ENCODE measurements at regions not wholly inside any gene's neighbourhood (a gene's known extent, or its start where the extent isn't known, plus 50 kb on each side); places are given as distances from the start of the nearest gene placed in this dataset.

DNA sequence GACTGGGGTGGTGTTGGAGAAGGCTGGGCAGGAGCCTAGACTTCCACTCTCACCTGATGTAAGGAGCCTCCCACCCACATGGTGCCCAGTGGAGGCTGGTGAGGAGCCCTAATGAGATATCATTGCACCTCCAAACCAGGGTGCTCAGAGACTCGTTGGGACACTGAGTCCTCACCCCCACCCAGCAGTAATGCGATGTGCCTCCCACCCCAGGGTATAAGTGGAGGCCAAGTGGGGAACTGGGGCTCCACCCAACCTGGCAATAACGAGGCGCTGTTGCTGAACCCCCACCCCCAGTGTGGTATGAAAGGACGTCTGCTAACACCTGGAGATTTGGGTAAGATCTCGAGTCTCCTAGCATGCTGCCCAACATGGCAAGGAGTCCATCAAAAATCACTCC lies 510.2 kb downstream of the PREX1 start:
- ATAC-seq: no peak
- no peak for TF ChIP-seq ZNF70 (CRISPR knock-in tag; IDR thresholded peaks at IDR 0.05)
- TF ChIP-seq ZC3H10 (CRISPR knock-in tag; IDR thresholded peaks at IDR 0.05): no peak
- TF ChIP-seq ARNTL (CRISPR knock-in tag; IDR thresholded peaks at IDR 0.05; ENCODE audit: borderline replicate concordance, low read depth): no peak
- no peak for TF ChIP-seq TSHZ2 (CRISPR knock-in tag; IDR thresholded peaks at IDR 0.05)

DNA sequence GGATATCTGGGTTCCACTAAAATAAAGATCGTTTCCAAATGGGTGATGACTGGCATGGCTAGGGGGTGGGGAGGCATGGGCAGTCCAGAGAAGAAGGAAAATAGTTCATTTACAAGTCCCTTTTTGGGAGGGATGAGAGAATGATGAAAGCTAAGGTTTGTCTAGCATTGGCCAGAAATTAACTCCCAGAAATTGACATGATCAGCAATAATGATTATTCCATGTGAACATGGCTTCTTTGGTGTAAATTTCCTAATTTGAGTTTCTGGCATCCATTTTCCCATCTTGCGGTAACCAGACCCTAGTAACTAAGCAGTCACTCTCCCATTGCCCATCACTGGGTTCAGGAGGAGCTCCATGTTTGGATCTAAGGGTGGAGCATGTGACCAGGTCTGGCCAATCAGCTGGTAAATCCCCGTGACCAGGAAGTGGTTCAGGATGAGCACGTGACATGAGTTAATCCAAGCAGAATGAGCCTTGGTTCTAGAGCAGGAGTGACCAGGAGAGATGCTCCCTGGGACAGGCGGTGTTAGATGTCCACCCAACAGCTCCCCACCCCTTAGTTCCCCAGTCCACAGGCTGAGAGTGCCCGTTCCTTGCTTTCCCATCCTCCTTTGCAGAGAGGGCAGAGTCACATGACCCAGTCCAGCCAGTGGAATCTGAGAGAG lies 512.7 kb downstream of the PREX1 start:
- no peak for ATAC-seq
- TF ChIP-seq CSDC2 (CRISPR knock-in tag; IDR thresholded peaks at IDR 0.05) (no peak), OSR1 (CRISPR knock-in tag; IDR thresholded peaks at IDR 0.05) (no peak), POU6F1 (CRISPR knock-in tag; IDR thresholded peaks at IDR 0.05; ENCODE audit: borderline replicate concordance, low read depth) (no peak), ZFP30 (CRISPR knock-in tag; IDR thresholded peaks at IDR 0.05) (no peak), ISL1 (CRISPR knock-in tag; IDR thresholded peaks at IDR 0.05) (no peak), ZFP3 (CRISPR knock-in tag; IDR thresholded peaks at IDR 0.05) (no peak), ZC3H10 (CRISPR knock-in tag; IDR thresholded peaks at IDR 0.05) (no peak), TOX (CRISPR knock-in tag; IDR thresholded peaks at IDR 0.05; ENCODE audit: borderline replicate concordance) (no peak), ESRRG (CRISPR knock-in tag; IDR thresholded peaks at IDR 0.05) (no peak), ZNF8 (CRISPR knock-in tag; IDR thresholded peaks at IDR 0.05) (no peak), RARB (CRISPR knock-in tag; IDR thresholded peaks at IDR 0.05) (no peak), ZNF565 (CRISPR knock-in tag; conservative IDR thresholded peaks at IDR 0.05; ENCODE audit: low read depth) (no peak), GLIS3 (CRISPR knock-in tag; IDR thresholded peaks at IDR 0.05) (no peak), TCF4 (CRISPR knock-in tag; IDR thresholded peaks at IDR 0.05; ENCODE audit: borderline replicate concordance) (no peak), BACH2 (CRISPR knock-in tag; IDR thresholded peaks at IDR 0.05; ENCODE audit: borderline replicate concordance) (no peak)
- TF ChIP-seq, protein P1, sequence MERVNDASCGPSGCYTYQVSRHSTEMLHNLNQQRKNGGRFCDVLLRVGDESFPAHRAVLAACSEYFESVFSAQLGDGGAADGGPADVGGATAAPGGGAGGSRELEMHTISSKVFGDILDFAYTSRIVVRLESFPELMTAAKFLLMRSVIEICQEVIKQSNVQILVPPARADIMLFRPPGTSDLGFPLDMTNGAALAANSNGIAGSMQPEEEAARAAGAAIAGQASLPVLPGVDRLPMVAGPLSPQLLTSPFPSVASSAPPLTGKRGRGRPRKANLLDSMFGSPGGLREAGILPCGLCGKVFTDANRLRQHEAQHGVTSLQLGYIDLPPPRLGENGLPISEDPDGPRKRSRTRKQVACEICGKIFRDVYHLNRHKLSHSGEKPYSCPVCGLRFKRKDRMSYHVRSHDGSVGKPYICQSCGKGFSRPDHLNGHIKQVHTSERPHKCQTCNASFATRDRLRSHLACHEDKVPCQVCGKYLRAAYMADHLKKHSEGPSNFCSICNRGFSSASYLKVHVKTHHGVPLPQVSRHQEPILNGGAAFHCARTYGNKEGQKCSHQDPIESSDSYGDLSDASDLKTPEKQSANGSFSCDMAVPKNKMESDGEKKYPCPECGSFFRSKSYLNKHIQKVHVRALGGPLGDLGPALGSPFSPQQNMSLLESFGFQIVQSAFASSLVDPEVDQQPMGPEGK (CRISPR knock-in tag; IDR thresholded peaks at IDR 0.05; ENCODE audit: borderline replicate concordance): no peak
- TF ChIP-seq, protein P2, sequence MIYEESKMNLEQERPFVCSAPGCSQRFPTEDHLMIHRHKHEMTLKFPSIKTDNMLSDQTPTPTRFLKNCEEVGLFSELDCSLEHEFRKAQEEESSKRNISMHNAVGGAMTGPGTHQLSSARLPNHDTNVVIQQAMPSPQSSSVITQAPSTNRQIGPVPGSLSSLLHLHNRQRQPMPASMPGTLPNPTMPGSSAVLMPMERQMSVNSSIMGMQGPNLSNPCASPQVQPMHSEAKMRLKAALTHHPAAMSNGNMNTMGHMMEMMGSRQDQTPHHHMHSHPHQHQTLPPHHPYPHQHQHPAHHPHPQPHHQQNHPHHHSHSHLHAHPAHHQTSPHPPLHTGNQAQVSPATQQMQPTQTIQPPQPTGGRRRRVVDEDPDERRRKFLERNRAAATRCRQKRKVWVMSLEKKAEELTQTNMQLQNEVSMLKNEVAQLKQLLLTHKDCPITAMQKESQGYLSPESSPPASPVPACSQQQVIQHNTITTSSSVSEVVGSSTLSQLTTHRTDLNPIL (CRISPR knock-in tag; IDR thresholded peaks at IDR 0.05; ENCODE audit: low read depth): no peak

- TF ChIP-seq ZNF8 (CRISPR knock-in tag; IDR thresholded peaks at IDR 0.05): no peak
- no peak for TF ChIP-seq BACH2 (CRISPR knock-in tag; IDR thresholded peaks at IDR 0.05; ENCODE audit: borderline replicate concordance)
- TF ChIP-seq ISL1 (CRISPR knock-in tag; IDR thresholded peaks at IDR 0.05): no peak
- no peak for TF ChIP-seq OSR1 (CRISPR knock-in tag; IDR thresholded peaks at IDR 0.05)
- TF ChIP-seq, protein P3, sequence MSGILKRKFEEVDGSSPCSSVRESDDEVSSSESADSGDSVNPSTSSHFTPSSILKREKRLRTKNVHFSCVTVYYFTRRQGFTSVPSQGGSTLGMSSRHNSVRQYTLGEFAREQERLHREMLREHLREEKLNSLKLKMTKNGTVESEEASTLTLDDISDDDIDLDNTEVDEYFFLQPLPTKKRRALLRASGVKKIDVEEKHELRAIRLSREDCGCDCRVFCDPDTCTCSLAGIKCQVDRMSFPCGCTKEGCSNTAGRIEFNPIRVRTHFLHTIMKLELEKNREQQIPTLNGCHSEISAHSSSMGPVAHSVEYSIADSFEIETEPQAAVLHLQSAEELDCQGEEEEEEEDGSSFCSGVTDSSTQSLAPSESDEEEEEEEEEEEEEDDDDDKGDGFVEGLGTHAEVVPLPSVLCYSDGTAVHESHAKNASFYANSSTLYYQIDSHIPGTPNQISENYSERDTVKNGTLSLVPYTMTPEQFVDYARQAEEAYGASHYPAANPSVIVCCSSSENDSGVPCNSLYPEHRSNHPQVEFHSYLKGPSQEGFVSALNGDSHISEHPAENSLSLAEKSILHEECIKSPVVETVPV (CRISPR knock-in tag; IDR thresholded peaks at IDR 0.05): no peak
- TF ChIP-seq POU6F1 (CRISPR knock-in tag; IDR thresholded peaks at IDR 0.05; ENCODE audit: borderline replicate concordance, low read depth): no peak
- ATAC-seq: no peak
These were observed 514.5 kb downstream of the PREX1 start for GRCh38 chr20:48313324-48313723.

All from SK-N-SH treated with all-trans-retinoic acid at 6 μM for 48 hours (cell line).